GM12873 (cell line): ENCODE measurements at regions not wholly inside any gene's neighbourhood (a gene's known extent, or its start where the extent isn't known, plus 50 kb on each side); places are given as distances from the start of the nearest gene placed in this dataset.

Experiments
- CTCF ChIP-seq: IDR thresholded peaks from 2 replicates; pipeline ENCODE4 v1.5.1; 2012; ENCODE audit warnings: low read depth, mild to moderate bottlenecking, moderate library complexity, low read length, control low read depth; ENCODE audit not compliant: insufficient read depth; ENCODE audit errors: missing control alignments

- no peak for TF ChIP-seq CTCF
Observed at GRCh38 chr2:5290900-5291546, 401.2 kb upstream of the SOX11 start.

GRCh38 chr2:5304640-5305039, 387.5 kb upstream of the SOX11 start:
- no peak for TF ChIP-seq CTCF

GRCh38 chr2:5315041-5315440, 377.1 kb upstream of the SOX11 start:
- no peak for TF ChIP-seq CTCF

GRCh38 chr2:5315512-5315911, 376.7 kb upstream of the SOX11 start:
- no peak for TF ChIP-seq CTCF

- TF ChIP-seq CTCF = no peak
Observed at GRCh38 chr2:5316001-5316490, 376.1 kb upstream of the SOX11 start.

- TF ChIP-seq CTCF = no peak
Observed at GRCh38 chr2:5319493-5319892, 372.7 kb upstream of the SOX11 start.

GRCh38 chr2:5322396-5322795, 369.8 kb upstream of the SOX11 start:
- TF ChIP-seq CTCF = no peak

GRCh38 chr2:5325523-5325922, 366.7 kb upstream of the SOX11 start:
- no peak for TF ChIP-seq CTCF
